K562 (cell line): ENCODE measurements at regions not wholly inside any gene's neighbourhood (a gene's known extent, or its start where the extent isn't known, plus 50 kb on each side); places are given as distances from the start of the nearest gene placed in this dataset.

Experiments used
- ATAC-seq: fragments of 200-7000 bp; cut with Tn5 transposase; 3 replicates; pipeline ENCODE4 v1.9.1; 2020; ENCODE audit warnings: moderate library complexity
- BruUV-seq: library from RNA; stranded (reverse); fragments of 400-500 nt; replicated peaks from 2 replicates; lab custom pipeline; 2021; lab: Mats Ljungman, UMichigan
- CTCF ChIA-PET: fragments of 300-600 bp; formaldehyde crosslinking; extraction: SDS; loops from one replicate; lab custom pipeline; 2021; ENCODE audit warnings: low intra/inter-chr PET ratio; lab: Yijun Ruan, JAX
- POLR2A ChIA-PET: fragments of 300-600, 350-650 bp; sonication (Branson Sonifier 250); formaldehyde crosslinking; extraction: SDS; loops from one replicate; lab custom pipeline; 2021; ENCODE audit warnings: antibody characterized with exemption, inconsistent platforms; lab: Yijun Ruan, JAX
- DNase-seq, 4 experiments: peaks; one replicate each; pipeline versions ENCODE4 v3.0.0 to v3.0.0-alpha.2; 2011 to 2018; ENCODE audit warnings: low spot score in 3 of 4, mixed read lengths in 3 of 4; ENCODE audit errors: extremely low read depth in 1 of 4
- FAIRE-seq: peaks from 2 replicates; lab custom pipeline; 2011; peaks lifted over from hg19 to GRCh38; lab: Jason Lieb, UNC
- H2AFZ ChIP-seq: 2 replicates; pipeline ENCODE4 v1.6.0; 2011; ENCODE audit warnings: low read depth, low read length, control low read depth, inconsistent platforms
- H3K27ac ChIP-seq: fragments of 200-600 bp; 3 replicates; pipeline ENCODE4 v1.8.0; 2011; ENCODE audit warnings: low read depth, mild to moderate bottlenecking, control low read depth, inconsistent platforms, low read length, moderate library complexity, mixed read lengths; ENCODE audit errors: extremely low read depth
- H3K27me3 ChIP-seq, 2 experiments: fragments of 300-600 bp in 1 of 2; 2 replicates in 1 of 2; 3 replicates in 1 of 2; pipeline versions ENCODE4 v1.6.0 to v1.8.0; 2011; ENCODE audit warnings: inconsistent platforms in 2 of 2, low read length in 2 of 2, mild to moderate bottlenecking in 1 of 2, mixed read lengths in 1 of 2, moderate library complexity in 1 of 2; ENCODE audit not compliant: control insufficient read depth in 2 of 2, insufficient read depth in 2 of 2
- H3K36me3 ChIP-seq: fragments of 300-600 bp; 3 replicates; pipeline ENCODE4 v1.8.0; 2011; ENCODE audit warnings: mild to moderate bottlenecking, low read length, inconsistent platforms; ENCODE audit not compliant: control insufficient read depth, insufficient read depth
- H3K4me1 ChIP-seq, 2 experiments: fragments of 200-600 bp in 1 of 2; replicated peaks in 1 of 2; 2 replicates in 1 of 2; 3 replicates in 1 of 2; pipeline versions ENCODE4 v1.5.1 to v1.8.0; 2011; ENCODE audit warnings: inconsistent platforms in 2 of 2, low read length in 2 of 2, mild to moderate bottlenecking in 1 of 2, mixed read lengths in 1 of 2, moderate library complexity in 1 of 2; ENCODE audit not compliant: control insufficient read depth in 2 of 2, insufficient read depth in 2 of 2
- H3K4me2 ChIP-seq: 2 replicates; pipeline ENCODE4 v1.6.1; 2011; ENCODE audit warnings: low read length, control low read depth, inconsistent platforms, mixed read lengths; ENCODE audit not compliant: insufficient read depth
- H3K4me3 ChIP-seq: fragments of 200-600 bp; sonication (generic), shearing (Covaris generic); 2 replicates; pipeline ENCODE4 v1.5.1; 2016; ENCODE audit warnings: control low read depth, inconsistent platforms
- H3K79me2 ChIP-seq: fragments of 200-600 bp; 3 replicates; pipeline ENCODE4 v1.8.0; 2011; ENCODE audit warnings: low read length, inconsistent platforms; ENCODE audit not compliant: control insufficient read depth, insufficient read depth
- H3K9ac ChIP-seq, 2 experiments: 2 replicates each; pipeline versions ENCODE4 v1.6.0 to v1.6.1; 2011; ENCODE audit warnings: low read depth in 2 of 2, low read length in 2 of 2, control low read depth in 1 of 2, inconsistent platforms in 1 of 2, mild to moderate bottlenecking in 1 of 2, mixed read lengths in 1 of 2; ENCODE audit not compliant: insufficient read depth in 1 of 2
- H3K9me1 ChIP-seq: one replicate; pipeline ENCODE4 v1.6.0; 2011; ENCODE audit warnings: inconsistent platforms, mild to moderate bottlenecking, low read length, moderate library complexity; ENCODE audit not compliant: control insufficient read depth, insufficient read depth
- H3K9me3 ChIP-seq: replicated peaks from 2 replicates; pipeline ENCODE4 v1.5.1; 2011; ENCODE audit warnings: low read depth, low read length, inconsistent platforms; ENCODE audit not compliant: control insufficient read depth, insufficient read depth
- H4K20me1 ChIP-seq: replicated peaks from 2 replicates; pipeline ENCODE4 v1.6.1; 2011; ENCODE audit warnings: low read length, inconsistent platforms, mixed read lengths; ENCODE audit not compliant: control insufficient read depth, insufficient read depth
- ARID3A ChIP-seq: IDR thresholded peaks from 2 replicates; pipeline ENCODE4 v1.6.1; 2012; ENCODE audit warnings: low read depth, low read length, improper control_type of control experiment, borderline replicate concordance
- CBFA2T2 ChIP-seq: fragments of 450-650 bp; conservative IDR thresholded peaks from 2 replicates; pipeline ENCODE4 v1.6.1; 2017; ENCODE audit warnings: mild to moderate bottlenecking
- CSDE1 ChIP-seq, 2 experiments: fragments of 450-650 bp; IDR thresholded peaks; 2 replicates each; pipeline ENCODE4 v1.6.1; 2016; ENCODE audit warnings: mild to moderate bottlenecking in 1 of 2
- HDAC3 ChIP-seq: fragments of 450-650 bp; IDR thresholded peaks from 2 replicates; pipeline ENCODE4 v1.6.1; 2018; ENCODE audit warnings: borderline replicate concordance, mild to moderate bottlenecking, moderate library complexity; ENCODE audit not compliant: partially characterized antibody
- MBD1 ChIP-seq: fragments of 250-450 bp; sonication (Bioruptor Pico); IDR thresholded peaks from 2 replicates; pipeline ENCODE4 v1.8.0; 2022; ENCODE audit warnings: inconsistent platforms
- MYC ChIP-seq, 2 experiments: fragments of 250-450 bp in 1 of 2; sonication (Bioruptor Pico) in 1 of 2; IDR thresholded peaks; 2 replicates each; pipeline versions ENCODE4 v1.5.1 to v1.6.1; 2012 to 2021; ENCODE audit warnings: low read depth in 2 of 2, borderline replicate concordance in 1 of 2, improper control_type of control experiment in 1 of 2, low read length in 1 of 2, mild to moderate bottlenecking in 1 of 2, moderate library complexity in 1 of 2
- TAF1 ChIP-seq: IDR thresholded peaks from 2 replicates; pipeline ENCODE4 v1.6.1; 2011; ENCODE audit warnings: mild to moderate bottlenecking, low read length, moderate library complexity; ENCODE audit not compliant: insufficient read depth, control insufficient read depth, severe bottlenecking; ENCODE audit errors: extremely low read depth
- TARDBP ChIP-seq: fragments of 450-650 bp; IDR thresholded peaks from 2 replicates; pipeline ENCODE4 v1.6.1; 2016
- WGBS: fragments of 100-300 bp; shearing (Covaris generic); methylation state at CpG from one replicate; pipeline ENCODE4 v1.1.6; 2016; ENCODE audit warnings: low coverage, mixed read lengths; ENCODE audit not compliant: insufficient coverage; ENCODE audit errors: missing lambda C conversion rate; 5-methylcytosine and 5-hydroxymethylcytosine counted together
- in situ Hi-C: fragments of 300-500 bp; cut with MboI; formaldehyde crosslinking; loops from 4 replicates; pipeline ENCODE4 v1.15.0; 2018; ENCODE audit warnings: inconsistent platforms, mixed read lengths
- intact Hi-C: fragments of 100-400 bp; cut with micrococcal nuclease; formaldehyde crosslinking; loops from 2 replicates; pipeline ENCODE4 v1.14.2; 2022

- TF ChIP-seq TAF1 (no peak), CBFA2T2 (no peak), TARDBP (no peak), MYC (IDR thresholded peaks at IDR 0.05; ENCODE audit: low read depth, low read length) (no peak), MYC (CRISPR knock-in tag; IDR thresholded peaks at IDR 0.05; ENCODE audit: borderline replicate concordance, low read depth) (no peak), HDAC3 (no peak)
These were observed 793.3 kb upstream of the SOX9 start (continued) for GRCh38 chr17:71327376-71328059.

- WGBS = 1% methylated on average over 5 of the region's 5 CpGs
- intact Hi-C loops = no loop called here
These were observed 791.3 kb upstream of the SOX9 start for GRCh38 chr17:71329310-71330098.

More at GRCh38 chr17:71329310-71330098, 791.3 kb upstream of the SOX9 start:
- ChIA-PET CTCF (no interaction called here), POLR2A (no interaction called here)
- Histone ChIP-seq H3K9me1 (no peaks in the 10 kb centered on the region), H3K79me2 (no peaks in the 10 kb centered on the region; the same call in 2 of the 3 replicates), H3K9ac (no peak overlapping the region), H3K27me3 (no peaks in the 10 kb centered on the region), H3K4me1 (no peaks in the 10 kb centered on the region), H3K4me2 (no peak overlapping the region), H3K9me3 (no peaks in the 10 kb centered on the region), H3K27ac (no peak overlapping the region), H4K20me1 (no peaks in the 10 kb centered on the region), H3K36me3 (no peaks in the 10 kb centered on the region), H3K4me3 (no peak overlapping the region), H2AFZ (no peak overlapping the region)
- FAIRE-seq (no peak), DNase-seq (no peak), ATAC-seq (no peak)
- in situ Hi-C loops = no loop called here
- TF ChIP-seq MBD1 (CRISPR knock-in tag) (no peak), ARID3A (no peak), CSDE1 (IDR thresholded peaks at IDR 0.05) (no peak)
- BruUV-seq = no TSS peak
